ENCODE measurements at regions not wholly inside any gene's neighbourhood (a gene's known extent, or its start where the extent isn't known, plus 50 kb on each side); places are given as distances from the start of the nearest gene placed in this dataset.

DNA sequence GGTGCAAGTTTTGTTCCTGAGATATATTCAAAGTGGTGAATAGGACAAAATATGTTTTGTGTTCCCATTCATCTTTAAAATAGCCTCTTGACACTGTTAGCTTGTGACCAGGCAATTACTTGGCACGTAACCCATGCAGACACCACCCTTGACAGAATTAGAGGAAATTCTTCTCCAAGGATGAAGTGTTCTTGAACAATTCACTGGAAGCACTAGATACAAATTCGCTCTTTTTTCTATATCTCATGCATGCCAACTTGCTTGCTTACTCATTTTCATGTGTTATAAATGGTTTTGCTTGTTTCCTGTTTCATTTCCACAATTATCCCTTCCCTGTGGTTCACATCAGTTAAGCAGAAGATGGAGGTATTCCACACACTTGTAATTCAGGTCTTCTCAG lies 105.2 kb upstream of the MAN1A1 start (continued):
- TF ChIP-seq, protein P1, sequence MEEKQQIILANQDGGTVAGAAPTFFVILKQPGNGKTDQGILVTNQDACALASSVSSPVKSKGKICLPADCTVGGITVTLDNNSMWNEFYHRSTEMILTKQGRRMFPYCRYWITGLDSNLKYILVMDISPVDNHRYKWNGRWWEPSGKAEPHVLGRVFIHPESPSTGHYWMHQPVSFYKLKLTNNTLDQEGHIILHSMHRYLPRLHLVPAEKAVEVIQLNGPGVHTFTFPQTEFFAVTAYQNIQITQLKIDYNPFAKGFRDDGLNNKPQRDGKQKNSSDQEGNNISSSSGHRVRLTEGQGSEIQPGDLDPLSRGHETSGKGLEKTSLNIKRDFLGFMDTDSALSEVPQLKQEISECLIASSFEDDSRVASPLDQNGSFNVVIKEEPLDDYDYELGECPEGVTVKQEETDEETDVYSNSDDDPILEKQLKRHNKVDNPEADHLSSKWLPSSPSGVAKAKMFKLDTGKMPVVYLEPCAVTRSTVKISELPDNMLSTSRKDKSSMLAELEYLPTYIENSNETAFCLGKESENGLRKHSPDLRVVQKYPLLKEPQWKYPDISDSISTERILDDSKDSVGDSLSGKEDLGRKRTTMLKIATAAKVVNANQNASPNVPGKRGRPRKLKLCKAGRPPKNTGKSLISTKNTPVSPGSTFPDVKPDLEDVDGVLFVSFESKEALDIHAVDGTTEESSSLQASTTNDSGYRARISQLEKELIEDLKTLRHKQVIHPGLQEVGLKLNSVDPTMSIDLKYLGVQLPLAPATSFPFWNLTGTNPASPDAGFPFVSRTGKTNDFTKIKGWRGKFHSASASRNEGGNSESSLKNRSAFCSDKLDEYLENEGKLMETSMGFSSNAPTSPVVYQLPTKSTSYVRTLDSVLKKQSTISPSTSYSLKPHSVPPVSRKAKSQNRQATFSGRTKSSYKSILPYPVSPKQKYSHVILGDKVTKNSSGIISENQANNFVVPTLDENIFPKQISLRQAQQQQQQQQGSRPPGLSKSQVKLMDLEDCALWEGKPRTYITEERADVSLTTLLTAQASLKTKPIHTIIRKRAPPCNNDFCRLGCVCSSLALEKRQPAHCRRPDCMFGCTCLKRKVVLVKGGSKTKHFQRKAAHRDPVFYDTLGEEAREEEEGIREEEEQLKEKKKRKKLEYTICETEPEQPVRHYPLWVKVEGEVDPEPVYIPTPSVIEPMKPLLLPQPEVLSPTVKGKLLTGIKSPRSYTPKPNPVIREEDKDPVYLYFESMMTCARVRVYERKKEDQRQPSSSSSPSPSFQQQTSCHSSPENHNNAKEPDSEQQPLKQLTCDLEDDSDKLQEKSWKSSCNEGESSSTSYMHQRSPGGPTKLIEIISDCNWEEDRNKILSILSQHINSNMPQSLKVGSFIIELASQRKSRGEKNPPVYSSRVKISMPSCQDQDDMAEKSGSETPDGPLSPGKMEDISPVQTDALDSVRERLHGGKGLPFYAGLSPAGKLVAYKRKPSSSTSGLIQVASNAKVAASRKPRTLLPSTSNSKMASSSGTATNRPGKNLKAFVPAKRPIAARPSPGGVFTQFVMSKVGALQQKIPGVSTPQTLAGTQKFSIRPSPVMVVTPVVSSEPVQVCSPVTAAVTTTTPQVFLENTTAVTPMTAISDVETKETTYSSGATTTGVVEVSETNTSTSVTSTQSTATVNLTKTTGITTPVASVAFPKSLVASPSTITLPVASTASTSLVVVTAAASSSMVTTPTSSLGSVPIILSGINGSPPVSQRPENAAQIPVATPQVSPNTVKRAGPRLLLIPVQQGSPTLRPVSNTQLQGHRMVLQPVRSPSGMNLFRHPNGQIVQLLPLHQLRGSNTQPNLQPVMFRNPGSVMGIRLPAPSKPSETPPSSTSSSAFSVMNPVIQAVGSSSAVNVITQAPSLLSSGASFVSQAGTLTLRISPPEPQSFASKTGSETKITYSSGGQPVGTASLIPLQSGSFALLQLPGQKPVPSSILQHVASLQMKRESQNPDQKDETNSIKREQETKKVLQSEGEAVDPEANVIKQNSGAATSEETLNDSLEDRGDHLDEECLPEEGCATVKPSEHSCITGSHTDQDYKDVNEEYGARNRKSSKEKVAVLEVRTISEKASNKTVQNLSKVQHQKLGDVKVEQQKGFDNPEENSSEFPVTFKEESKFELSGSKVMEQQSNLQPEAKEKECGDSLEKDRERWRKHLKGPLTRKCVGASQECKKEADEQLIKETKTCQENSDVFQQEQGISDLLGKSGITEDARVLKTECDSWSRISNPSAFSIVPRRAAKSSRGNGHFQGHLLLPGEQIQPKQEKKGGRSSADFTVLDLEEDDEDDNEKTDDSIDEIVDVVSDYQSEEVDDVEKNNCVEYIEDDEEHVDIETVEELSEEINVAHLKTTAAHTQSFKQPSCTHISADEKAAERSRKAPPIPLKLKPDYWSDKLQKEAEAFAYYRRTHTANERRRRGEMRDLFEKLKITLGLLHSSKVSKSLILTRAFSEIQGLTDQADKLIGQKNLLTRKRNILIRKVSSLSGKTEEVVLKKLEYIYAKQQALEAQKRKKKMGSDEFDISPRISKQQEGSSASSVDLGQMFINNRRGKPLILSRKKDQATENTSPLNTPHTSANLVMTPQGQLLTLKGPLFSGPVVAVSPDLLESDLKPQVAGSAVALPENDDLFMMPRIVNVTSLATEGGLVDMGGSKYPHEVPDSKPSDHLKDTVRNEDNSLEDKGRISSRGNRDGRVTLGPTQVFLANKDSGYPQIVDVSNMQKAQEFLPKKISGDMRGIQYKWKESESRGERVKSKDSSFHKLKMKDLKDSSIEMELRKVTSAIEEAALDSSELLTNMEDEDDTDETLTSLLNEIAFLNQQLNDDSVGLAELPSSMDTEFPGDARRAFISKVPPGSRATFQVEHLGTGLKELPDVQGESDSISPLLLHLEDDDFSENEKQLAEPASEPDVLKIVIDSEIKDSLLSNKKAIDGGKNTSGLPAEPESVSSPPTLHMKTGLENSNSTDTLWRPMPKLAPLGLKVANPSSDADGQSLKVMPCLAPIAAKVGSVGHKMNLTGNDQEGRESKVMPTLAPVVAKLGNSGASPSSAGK (IDR thresholded peaks at IDR 0.05): no peak
- TF ChIP-seq RAD21 (CRISPR knock-in tag; conservative IDR thresholded peaks at IDR 0.05 in 1 of 2, IDR thresholded peaks at IDR 0.05 in 1 of 2): no peak
- TF ChIP-seq ZBTB17 (CRISPR knock-in tag; IDR thresholded peaks at IDR 0.05): no peak
- TF ChIP-seq BRD9 (IDR thresholded peaks at IDR 0.05; ENCODE audit: low read depth, partially characterized antibody): no peak
